Karpas-422 (cell line): ENCODE measurements at regions not wholly inside any gene's neighbourhood (a gene's known extent, or its start where the extent isn't known, plus 50 kb on each side); places are given as distances from the start of the nearest gene placed in this dataset.

ENCODE experiments used
- DNase-seq: peaks from one replicate; pipeline ENCODE4 v3.0.0-alpha.2; 2015
- H2AFZ ChIP-seq: fragments of 200-600 bp; sonication (generic); 2 replicates; pipeline ENCODE4 v1.6.1; 2014; ENCODE audit warnings: antibody characterized with exemption, low read length, mixed read lengths
- H3K27ac ChIP-seq: fragments of 200-600 bp; sonication (generic); 2 replicates; pipeline ENCODE4 v1.5.1; 2014; ENCODE audit warnings: mild to moderate bottlenecking, low read length, moderate library complexity
- H3K27me3 ChIP-seq: fragments of 200-600 bp; sonication (generic); 2 replicates; pipeline ENCODE4 v1.6.1; 2014; ENCODE audit warnings: low read length, mixed read lengths
- H3K36me3 ChIP-seq: fragments of 200-600 bp; sonication (generic); 2 replicates; pipeline ENCODE4 v1.6.1; 2014; ENCODE audit warnings: low read length, mixed read lengths; ENCODE audit not compliant: insufficient read depth
- H3K4me1 ChIP-seq: fragments of 200-600 bp; sonication (generic); 2 replicates; pipeline ENCODE4 v1.6.1; 2014; ENCODE audit warnings: mild to moderate bottlenecking, low read length, mixed read lengths
- H3K4me2 ChIP-seq: fragments of 200-600 bp; sonication (generic); 2 replicates; pipeline ENCODE4 v1.6.1; 2014; ENCODE audit warnings: low read length, low read depth, mild to moderate bottlenecking; ENCODE audit not compliant: poor library complexity, severe bottlenecking
- H3K4me3 ChIP-seq: fragments of 200-600 bp; sonication (generic); 2 replicates; pipeline ENCODE4 v1.5.1; 2014; ENCODE audit warnings: mild to moderate bottlenecking, antibody characterized with exemption, low read length, mixed read lengths
- H3K79me2 ChIP-seq: fragments of 200-600 bp; sonication (generic); 2 replicates; pipeline ENCODE4 v1.6.1; 2014; ENCODE audit warnings: mild to moderate bottlenecking, low read length, mixed read lengths
- H3K9ac ChIP-seq: fragments of 200-600 bp; sonication (generic); 2 replicates; pipeline ENCODE4 v1.6.0; 2014; ENCODE audit warnings: low read length
- H3K9me2 ChIP-seq: fragments of 200-600 bp; sonication (generic), shearing (Covaris generic); replicated peaks from 2 replicates; pipeline ENCODE4 v1.6.0; 2014; ENCODE audit warnings: mild to moderate bottlenecking, low read length, moderate library complexity; ENCODE audit not compliant: insufficient read depth
- H3K9me3 ChIP-seq: fragments of 300-700, 200-600 bp; sonication (generic); 2 replicates; pipeline ENCODE4 v1.6.1; 2014; ENCODE audit warnings: low read length, mixed read lengths
- H4K20me1 ChIP-seq: fragments of 200-600 bp; sonication (generic); 2 replicates; pipeline ENCODE4 v1.6.1; 2014; ENCODE audit warnings: mild to moderate bottlenecking, antibody characterized with exemption, low read length, low read depth; ENCODE audit not compliant: insufficient read depth

DNA sequence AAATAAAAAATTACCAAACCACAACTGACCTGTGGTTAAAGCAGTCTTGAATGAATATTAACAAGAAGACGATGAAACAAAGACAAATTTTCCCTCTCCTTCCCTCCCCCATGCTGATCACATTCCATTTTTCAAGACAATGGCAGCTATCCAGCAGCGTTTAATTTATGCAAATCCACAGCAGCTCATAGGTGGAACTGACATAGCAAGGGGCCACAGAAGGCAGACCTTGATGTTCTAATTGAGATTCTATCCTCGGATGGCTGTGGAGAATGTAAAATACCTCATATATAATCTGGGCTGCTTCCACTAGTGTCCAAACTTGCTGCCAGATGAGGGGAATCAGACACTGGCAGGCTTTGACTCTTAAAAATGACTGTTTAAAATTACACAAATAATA is 211.5 kb downstream of the CHRDL1 start:
- no peak for DNase-seq
- H2AFZ ChIP-seq = no peak overlapping the region

DNA sequence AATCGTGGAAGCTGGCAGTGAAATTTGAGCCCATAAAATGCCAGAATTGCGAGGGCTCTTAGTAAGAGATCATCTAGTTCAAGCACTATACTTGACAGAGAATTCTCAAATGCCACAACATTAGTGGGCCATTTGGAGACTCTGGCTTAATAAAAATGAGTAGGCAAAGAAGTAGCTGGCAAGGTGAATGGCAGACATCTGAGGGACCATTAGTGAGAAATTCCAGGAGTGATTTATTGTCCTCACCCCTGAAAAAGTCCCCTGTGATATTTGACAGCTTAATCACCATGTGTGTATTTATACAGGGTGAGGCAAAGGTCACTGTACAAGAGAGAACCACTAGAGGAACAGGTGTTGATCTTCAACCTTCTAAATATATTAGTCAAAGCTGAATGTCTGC is 207.5 kb downstream of the CHRDL1 start:
- Histone ChIP-seq H3K9me3 (no peaks in the 10 kb centered on the region), H3K4me3 (no peak overlapping the region), H3K36me3 (no peaks in the 10 kb centered on the region), H4K20me1 (no peaks in the 10 kb centered on the region), H3K27ac (no peak overlapping the region), H3K79me2 (no peaks in the 10 kb centered on the region), H3K27me3 (no peaks in the 10 kb centered on the region), H3K4me2 (no peak overlapping the region), H3K9me2 (no peaks in the 10 kb centered on the region), H2AFZ (no peak overlapping the region), H3K9ac (no peak overlapping the region), H3K4me1 (no peaks in the 10 kb centered on the region)
- no peak for DNase-seq

More for the DNA sequence above, 211.5 kb downstream of the CHRDL1 start:
- Histone ChIP-seq H4K20me1 (no peaks in the 10 kb centered on the region), H3K36me3 (no peaks in the 10 kb centered on the region), H3K27ac (no peak overlapping the region), H3K27me3 (no peaks in the 10 kb centered on the region), H3K9me2 (no peaks in the 10 kb centered on the region), H3K79me2 (no peaks in the 10 kb centered on the region), H3K4me2 (no peak overlapping the region), H3K4me1 (no peaks in the 10 kb centered on the region), H3K9ac (no peak overlapping the region), H3K9me3 (no peaks in the 10 kb centered on the region), H3K4me3 (no peak overlapping the region)

DNA sequence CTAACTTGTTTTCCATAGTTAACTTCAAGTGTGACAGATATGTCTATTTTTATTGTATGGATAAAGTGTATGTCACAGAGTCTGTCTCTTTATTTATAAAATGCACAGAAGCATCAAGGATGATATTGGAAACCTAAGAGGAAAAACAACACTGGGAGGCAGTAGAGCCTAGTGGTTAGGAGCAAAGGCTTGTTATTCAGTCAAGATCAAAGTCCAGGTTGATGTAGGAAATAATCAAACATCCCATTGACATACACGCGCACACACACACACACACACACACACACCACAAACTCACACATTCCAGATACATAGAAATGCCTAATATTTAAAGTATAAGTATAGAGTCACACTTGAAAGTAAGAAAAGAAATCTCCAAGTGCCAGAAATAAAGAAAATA is 206.8 kb downstream of the CHRDL1 start:
- H4K20me1 ChIP-seq = no peaks in the 10 kb centered on the region
- no peak for DNase-seq
- H3K4me1 ChIP-seq = no peaks in the 10 kb centered on the region
- no peaks in the 10 kb centered on the region for H3K79me2 ChIP-seq
- no peaks in the 10 kb centered on the region for H3K9me3 ChIP-seq
- H3K4me2 ChIP-seq = no peak overlapping the region
- H2AFZ ChIP-seq = no peak overlapping the region
- no peak overlapping the region for H3K4me3 ChIP-seq
- H3K27me3 ChIP-seq = no peaks in the 10 kb centered on the region
- H3K9me2 ChIP-seq = no peaks in the 10 kb centered on the region
- no peaks in the 10 kb centered on the region for H3K36me3 ChIP-seq
- H3K9ac ChIP-seq = no peak overlapping the region
- H3K27ac ChIP-seq = no peak overlapping the region

DNA sequence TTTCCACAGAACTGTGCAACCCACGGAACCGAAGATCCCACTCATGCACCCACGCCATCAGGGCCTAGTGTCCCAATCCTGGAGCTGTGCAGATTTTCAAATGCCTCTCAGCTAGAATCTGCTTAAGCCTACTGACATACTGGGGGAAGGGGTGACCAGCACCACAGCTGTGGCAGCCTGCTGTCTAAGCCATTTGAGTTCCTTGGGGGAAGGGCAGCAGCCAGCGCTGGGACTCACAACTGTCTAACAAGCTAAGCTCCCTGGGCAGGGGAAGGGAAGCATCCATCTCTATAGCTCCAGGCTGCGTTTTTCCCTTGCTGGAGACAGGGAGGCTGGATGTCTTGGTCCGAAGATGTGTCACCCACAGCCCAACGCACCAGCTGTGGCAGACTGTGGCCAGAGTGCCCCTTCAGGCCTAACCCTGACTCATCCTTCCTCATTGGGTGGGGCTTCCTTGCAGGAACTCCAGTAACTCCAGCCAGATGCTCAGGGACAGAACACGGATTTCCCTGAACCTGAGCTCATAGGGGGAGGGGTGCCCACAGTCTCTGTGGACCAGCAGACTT is 194.8 kb downstream of the CHRDL1 start:
- H3K4me3 ChIP-seq = no peak overlapping the region
- no peaks in the 10 kb centered on the region for H3K4me1 ChIP-seq
- H3K27ac ChIP-seq = no peak overlapping the region
- H3K9me2 ChIP-seq = no peaks in the 10 kb centered on the region
- H4K20me1 ChIP-seq = no peaks in the 10 kb centered on the region
- H3K9me3 ChIP-seq = no peaks in the 10 kb centered on the region
- no peak overlapping the region for H3K9ac ChIP-seq
- DNase-seq = no peak
- H3K27me3 ChIP-seq = no peaks in the 10 kb centered on the region
- H3K36me3 ChIP-seq = no peaks in the 10 kb centered on the region
- H2AFZ ChIP-seq = no peak overlapping the region
- no peaks in the 10 kb centered on the region for H3K79me2 ChIP-seq
- no peak overlapping the region for H3K4me2 ChIP-seq

DNA sequence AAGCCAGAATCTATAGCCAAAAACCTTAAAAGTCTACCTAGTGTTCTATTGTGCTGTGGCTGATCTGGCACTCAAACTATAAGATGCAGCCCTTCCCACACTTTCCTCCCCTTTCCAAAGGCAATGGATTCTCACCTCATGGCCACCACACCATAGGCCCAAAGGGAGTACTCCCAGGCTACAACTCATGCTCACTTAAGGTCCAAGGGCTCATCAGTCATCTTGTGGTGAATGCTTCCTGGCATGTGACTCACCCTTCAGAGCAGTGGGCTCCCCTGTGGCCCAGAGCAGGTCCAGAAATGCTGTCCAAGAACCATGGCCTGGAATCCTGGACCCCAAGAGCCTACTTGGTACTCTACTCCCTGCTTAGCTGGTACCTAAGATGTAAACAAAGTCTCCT is 181.0 kb downstream of the CHRDL1 start:
- H2AFZ ChIP-seq = no peak overlapping the region
- H3K79me2 ChIP-seq = no peaks in the 10 kb centered on the region
- DNase-seq = no peak
- H3K4me2 ChIP-seq = no peak overlapping the region
- no peak overlapping the region for H3K4me3 ChIP-seq
- H4K20me1 ChIP-seq = no peaks in the 10 kb centered on the region
- H3K27me3 ChIP-seq = no peaks in the 10 kb centered on the region
- H3K9me3 ChIP-seq = no peaks in the 10 kb centered on the region
- H3K9ac ChIP-seq = no peak overlapping the region
- H3K27ac ChIP-seq = no peak overlapping the region
- H3K36me3 ChIP-seq = no peaks in the 10 kb centered on the region
- H3K9me2 ChIP-seq = no peaks in the 10 kb centered on the region
- no peaks in the 10 kb centered on the region for H3K4me1 ChIP-seq
